Omental fat pad (tissue), 3 donors: ENCODE measurements at regions not wholly inside any gene's neighbourhood (a gene's known extent, or its start where the extent isn't known, plus 50 kb on each side); places are given as distances from the start of the nearest gene placed in this dataset.

Source experiments
- ATAC-seq: fragments of 150-250 bp; one replicate; pipeline ENCODE4 v1.9.1; 2016; ENCODE audit warnings: mild to moderate bottlenecking, moderate library complexity; ENCODE audit not compliant: low FRiP score
- DNase-seq: peaks from one replicate; pipeline ENCODE4 v3.0.0-alpha.2; 2019; ENCODE audit warnings: low spot score
- TF ChIP-seq, protein P1 (sequence below), 3 donors: fragments of 450-650 bp; IDR thresholded peaks; one replicate each; pipeline ENCODE4 v1.5.1; 2016 to 2017; ENCODE audit warnings: antibody characterized with exemption in 3 of 3, mild to moderate bottlenecking in 3 of 3, moderate library complexity in 2 of 3

DNA sequence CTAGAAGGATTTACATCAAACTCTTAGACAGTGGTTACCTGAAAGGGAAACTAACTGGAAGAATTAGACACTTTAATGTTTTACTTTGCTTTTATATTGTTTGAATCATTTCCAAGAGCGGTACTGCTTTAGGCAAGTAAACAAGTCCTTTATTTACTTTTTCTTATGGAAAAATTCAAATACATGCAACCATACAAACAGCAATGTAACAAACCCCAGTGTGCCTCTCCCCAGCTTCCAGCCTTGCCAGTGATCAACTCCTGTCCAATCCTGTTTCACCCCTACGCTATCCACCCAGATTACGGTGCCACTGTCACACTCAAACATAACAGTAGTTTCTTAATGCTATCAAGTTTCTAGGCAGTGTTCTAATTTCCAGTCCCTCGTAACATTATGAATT is 85.9 kb downstream of the C16orf95 start:
- ATAC-seq (no peak), DNase-seq (no peak)
- TF ChIP-seq, protein P1, sequence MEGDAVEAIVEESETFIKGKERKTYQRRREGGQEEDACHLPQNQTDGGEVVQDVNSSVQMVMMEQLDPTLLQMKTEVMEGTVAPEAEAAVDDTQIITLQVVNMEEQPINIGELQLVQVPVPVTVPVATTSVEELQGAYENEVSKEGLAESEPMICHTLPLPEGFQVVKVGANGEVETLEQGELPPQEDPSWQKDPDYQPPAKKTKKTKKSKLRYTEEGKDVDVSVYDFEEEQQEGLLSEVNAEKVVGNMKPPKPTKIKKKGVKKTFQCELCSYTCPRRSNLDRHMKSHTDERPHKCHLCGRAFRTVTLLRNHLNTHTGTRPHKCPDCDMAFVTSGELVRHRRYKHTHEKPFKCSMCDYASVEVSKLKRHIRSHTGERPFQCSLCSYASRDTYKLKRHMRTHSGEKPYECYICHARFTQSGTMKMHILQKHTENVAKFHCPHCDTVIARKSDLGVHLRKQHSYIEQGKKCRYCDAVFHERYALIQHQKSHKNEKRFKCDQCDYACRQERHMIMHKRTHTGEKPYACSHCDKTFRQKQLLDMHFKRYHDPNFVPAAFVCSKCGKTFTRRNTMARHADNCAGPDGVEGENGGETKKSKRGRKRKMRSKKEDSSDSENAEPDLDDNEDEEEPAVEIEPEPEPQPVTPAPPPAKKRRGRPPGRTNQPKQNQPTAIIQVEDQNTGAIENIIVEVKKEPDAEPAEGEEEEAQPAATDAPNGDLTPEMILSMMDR (IDR thresholded peaks at IDR 0.05): no peak

DNA sequence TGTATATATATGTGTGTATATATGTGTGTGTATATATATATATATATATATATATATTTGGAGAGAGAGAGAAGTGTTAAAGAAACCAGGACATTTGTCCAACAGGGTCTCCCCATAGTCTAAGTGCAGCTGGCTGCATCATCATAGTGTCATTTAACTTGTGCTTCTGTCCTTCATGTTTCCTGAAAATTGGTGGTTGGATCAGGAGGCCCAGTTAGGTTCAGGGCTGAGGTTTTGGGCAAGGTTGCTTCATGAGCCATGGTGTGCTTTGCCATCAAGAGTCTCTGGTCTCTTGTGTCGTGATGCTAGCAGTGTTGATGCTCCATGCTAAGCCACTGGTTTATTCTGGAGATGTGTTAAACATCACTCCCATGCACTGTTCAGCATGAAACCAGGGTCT is 85.3 kb downstream of the C16orf95 start:
- ATAC-seq (no peak), DNase-seq (no peak)
- TF ChIP-seq, protein P1 (IDR thresholded peaks at IDR 0.05): no peak

- ATAC-seq (no peak), DNase-seq (no peak)
- TF ChIP-seq, protein P1 (IDR thresholded peaks at IDR 0.05): no peak
These were observed 83.3 kb downstream of the C16orf95 start for GRCh38 chr16:87233928-87234327.

DNA sequence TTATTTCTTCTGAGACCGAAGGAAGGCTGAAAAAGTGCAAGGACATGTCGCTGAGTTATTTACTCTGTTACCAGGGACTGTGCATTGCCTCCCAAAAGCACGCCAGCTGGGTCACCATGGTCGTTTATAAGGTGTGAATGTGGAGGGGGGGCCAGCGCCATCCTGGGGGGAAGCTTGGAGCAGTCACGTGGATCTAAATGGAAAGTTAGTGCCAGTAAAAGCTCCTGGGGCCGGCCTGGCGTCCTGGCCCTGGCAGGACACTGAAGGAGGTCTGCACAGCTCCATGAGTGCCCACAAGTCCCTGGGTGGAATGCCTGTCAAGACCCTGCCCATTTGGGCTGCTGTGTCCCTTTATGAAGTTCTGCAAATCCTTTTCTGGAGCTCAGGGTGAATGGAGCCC is 82.6 kb downstream of the C16orf95 start:
- ATAC-seq (no peak), DNase-seq (no peak)
- TF ChIP-seq, protein P1 (IDR thresholded peaks at IDR 0.05): no peak

GRCh38 chr16:87235810-87236515 is 81.2 kb downstream of the C16orf95 start:
- ATAC-seq (no peak), DNase-seq (no peak)
- TF ChIP-seq, protein P1 (IDR thresholded peaks at IDR 0.05): no peak

GRCh38 chr16:87236516-87237115 is 80.6 kb downstream of the C16orf95 start:
- ATAC-seq: no peak
- TF ChIP-seq, protein P1 (IDR thresholded peaks at IDR 0.05): no peak
- no peak for DNase-seq

DNA sequence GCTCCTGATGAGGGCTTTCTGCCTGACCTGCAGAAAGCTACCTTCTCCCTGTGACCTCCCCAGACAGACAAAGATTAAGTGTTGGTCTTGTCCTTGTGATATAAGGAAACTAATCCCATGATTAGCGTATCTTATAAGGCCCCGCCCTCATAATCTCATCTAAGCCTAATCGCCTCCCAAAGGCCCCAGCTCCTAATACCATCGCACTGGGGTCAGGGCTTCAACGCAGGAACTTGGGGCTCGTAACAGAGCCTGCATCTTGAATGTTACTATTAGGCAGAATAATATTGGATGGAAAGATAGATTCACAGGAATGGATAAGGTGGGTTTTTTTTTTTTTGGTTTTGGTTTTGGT is 78.9 kb downstream of the C16orf95 start:
- no peak for DNase-seq
- TF ChIP-seq, protein P1 (IDR thresholded peaks at IDR 0.05): no peak
- no peak for ATAC-seq
